Heart left ventricle (tissue), 16 donors: ENCODE measurements at regions not wholly inside any gene's neighbourhood (a gene's known extent, or its start where the extent isn't known, plus 50 kb on each side); places are given as distances from the start of the nearest gene placed in this dataset.

Experiments
- ATAC-seq, 4 donors: fragments of 200-7000 bp; cut with Tn5 transposase; one replicate each; pipeline ENCODE4 v1.9.1; 2020 to 2022; ENCODE audit warnings: moderate library complexity in 4 of 4, mild to moderate bottlenecking in 3 of 4, moderate number of reproducible peaks in 1 of 4
- DNase-seq, 5 donors: peaks; one replicate each; pipeline ENCODE4 v3.0.0-alpha.2; 2020
- H3K27ac ChIP-seq, 12 donors: fragments of 200-600 bp; sonication (generic) in 4 of 12; one replicate each; pipeline versions ENCODE4 v1.5.0 to v1.8.0; 2016 to 2022; ENCODE audit warnings: mild to moderate bottlenecking in 2 of 12
- H3K27me3 ChIP-seq, 9 donors: fragments of 200-600 bp; sonication (generic) in 2 of 9; one replicate each; pipeline versions ENCODE4 v1.5.1 to v1.8.0; 2016 to 2022; ENCODE audit warnings: mild to moderate bottlenecking in 3 of 9
- H3K36me3 ChIP-seq, 9 donors: fragments of 200-600 bp; sonication (generic) in 2 of 9; one replicate each; pipeline versions ENCODE4 v1.5.0 to v1.8.0; 2018 to 2022; ENCODE audit warnings: mild to moderate bottlenecking in 2 of 9
- H3K4me1 ChIP-seq, 12 donors: fragments of 200-600 bp; sonication (generic) in 4 of 12; one replicate each; pipeline versions ENCODE4 v1.5.0 to v1.8.0; 2016 to 2022; ENCODE audit warnings: mild to moderate bottlenecking in 3 of 12
- H3K4me3 ChIP-seq, 12 donors: fragments of 200-600 bp; sonication (generic) in 4 of 12; one replicate each; pipeline versions ENCODE4 v1.5.0 to v1.8.0; 2017 to 2022; ENCODE audit warnings: mild to moderate bottlenecking in 9 of 12, moderate library complexity in 4 of 12
- H3K9me3 ChIP-seq, 12 donors: fragments of 200-600 bp; sonication (generic) in 4 of 12; one replicate each; pipeline versions ENCODE4 v1.5.0 to v1.8.0; 2016 to 2022; ENCODE audit warnings: mild to moderate bottlenecking in 1 of 12
- CTCF ChIP-seq, 12 donors: fragments of 200-600 bp; sonication (generic) in 4 of 12; IDR thresholded peaks; one replicate each; pipeline versions ENCODE4 v1.5.0 to v1.8.0; 2018 to 2022; ENCODE audit warnings: antibody characterized with exemption in 12 of 12, mild to moderate bottlenecking in 5 of 12
- POLR2A ChIP-seq, 2 donors: fragments of 450-650 bp; IDR thresholded peaks; one replicate each; pipeline ENCODE4 v1.6.1; 2017; ENCODE audit warnings: antibody characterized with exemption in 2 of 2, mild to moderate bottlenecking in 2 of 2, moderate library complexity in 2 of 2
- WGBS, 4 donors: extraction: QIAGEN DNeasy Blood & Tissue Kit in 2 of 4; methylation state at CpG; one replicate each; pipeline versions ENCODE4 v1.1.5 to v1.1.7; 2013 to 2018; 5-methylcytosine and 5-hydroxymethylcytosine counted together
- intact Hi-C, 10 donors: fragments of 100-400 bp; cut with DNase I; formaldehyde crosslinking; loops; one replicate each; pipeline versions ENCODE4 v1.11.1 to v1.14.2; 2022
- donor health status: ischemic (EF 13 %, LVEDD 7.1; RV severe dilation, severe dysfunction).
- donor health status: healthy with polysubstance abuse.
- donor health status: DM: no; HTN: yes; CAD: no.
- donor health status: DM: no; HTN: no; CAD: no.
- donor health status: ischemic (EF 25% LVEDD 6.9; RV normal size, moderate dysfunction).
- donor health status: ischemic (EF 25% LVEDD 5.7; RV mildly dilated, moderate dysfunction).
- donor health status: healthy.
- donor health status: DM: yes; HTN: yes; CAD: no.
- donor health status: ischemic (EF 35%, LVEDD 5.7; RV mildly dilated, moderate dysfunction).
- donor health status: nonischemic (EF 11% LVEDD 7.7; RV severe dilation, severe dysfunction).
- donor health status: DM: yes; HTN: yes; CAD: no.
- donor health status: PGD.
- donor health status: ischemic (EF 29% LVEDD 5.4; RV normal size, mild dysfunction).
- donor health status: nonischemic (EF 23%, LVEDD 6.1; RV moderate dilation, normal function).

DNA sequence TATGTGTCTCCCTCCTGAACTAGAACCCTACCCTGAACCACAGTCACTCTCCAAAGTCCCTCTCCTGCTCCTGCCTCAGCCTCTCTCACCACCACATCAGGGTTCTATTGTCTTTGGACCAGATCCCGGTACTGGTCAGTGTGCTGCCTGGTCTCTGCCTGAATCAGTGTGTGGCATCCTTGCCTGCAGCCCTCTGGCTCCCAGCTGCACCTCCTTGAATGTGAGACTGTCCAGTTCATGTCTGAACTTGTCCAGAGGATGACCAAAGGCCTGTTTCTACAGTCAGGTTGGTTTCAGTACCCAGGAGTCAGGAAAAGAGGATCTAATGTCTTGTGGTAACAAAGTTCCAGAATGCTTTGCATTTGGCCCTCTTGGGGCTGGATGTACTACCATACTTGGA, 76.8 kb upstream of the RANBP3L start:
- WGBS, 4 donors: 79 to 92% (median 88%) methylated on average over 1 of the region's 1 CpG
- no peak for ATAC-seq
- H3K27me3 ChIP-seq: no peaks in the 10 kb centered on the region

DNA sequence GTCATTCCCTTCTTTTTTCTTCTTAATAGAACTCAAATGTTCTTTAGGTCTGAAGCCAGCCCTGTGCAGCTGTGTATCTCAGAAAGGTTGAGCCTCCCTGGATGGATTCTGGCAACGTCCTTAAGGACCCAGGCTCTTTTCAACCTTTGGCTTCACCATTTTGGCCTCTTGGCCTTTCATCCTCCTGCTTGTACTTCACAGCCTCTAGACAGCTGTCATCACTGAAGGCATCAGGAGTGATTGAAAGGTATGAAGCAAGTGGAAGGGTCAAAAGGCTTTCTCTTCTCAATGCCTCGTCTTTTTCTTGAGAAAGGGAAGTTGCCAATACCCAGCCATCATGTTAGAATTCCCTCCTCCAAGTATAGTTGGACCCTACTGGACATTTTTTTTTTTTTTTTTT, 81.2 kb upstream of the RANBP3L start:
- 45 to 61% (median 53%) methylated on average over 2 of the region's 2 CpGs for WGBS, 4 donors
- intact Hi-C loops: loop anchor here in 1 of 10 donors (10.0 kb wide), 1 partner anchor 58 kb away; no protein-coding TSS in a partner anchor
- peaks cover 0 to under 1% (median 0%) of the 10 kb centered on the region in 9 donors for H3K27me3 ChIP-seq
- no peak overlapping the region for H3K27ac ChIP-seq
- no peak overlapping the region for H3K4me3 ChIP-seq
- ATAC-seq: no peak
- TF ChIP-seq CTCF (IDR thresholded peaks at IDR 0.05) (no peak), POLR2A (IDR thresholded peaks at IDR 0.05) (no peak)
- no peaks in the 10 kb centered on the region for H3K9me3 ChIP-seq
- H3K4me1 ChIP-seq: no peaks in the 10 kb centered on the region
- no peak for DNase-seq
- H3K36me3 ChIP-seq: no peaks in the 10 kb centered on the region

More for the DNA sequence above, 76.8 kb upstream of the RANBP3L start:
- Histone ChIP-seq H3K36me3 (no peaks in the 10 kb centered on the region), H3K4me3 (no peak overlapping the region), H3K9me3 (no peaks in the 10 kb centered on the region), H3K27ac (no peak overlapping the region), H3K4me1 (peaks cover 0 to 13% (median 0%) of the 10 kb centered on the region in 12 donors)
- intact Hi-C loops: no loop called here
- TF ChIP-seq POLR2A (IDR thresholded peaks at IDR 0.05) (no peak), CTCF (IDR thresholded peaks at IDR 0.05) (no peak)
- no peak for DNase-seq

DNA sequence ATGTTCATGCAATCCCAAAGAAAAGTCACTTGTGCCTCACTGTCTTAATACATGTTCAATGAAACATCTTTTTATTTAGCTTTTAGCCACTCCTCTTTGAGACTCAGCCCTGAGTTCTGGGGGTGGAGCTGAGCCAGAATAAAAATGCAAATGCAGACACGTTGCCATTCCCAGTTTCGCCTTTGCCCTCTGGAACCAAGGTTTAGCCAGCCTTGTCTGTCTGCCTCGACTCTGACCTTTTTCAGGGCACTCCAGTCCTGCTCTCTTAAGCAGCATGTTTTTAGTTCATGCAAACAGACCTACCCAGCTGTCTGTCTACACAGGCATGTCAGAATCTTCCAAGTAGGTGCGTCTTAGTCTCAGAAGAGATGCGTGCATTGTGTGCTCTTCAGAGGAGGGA, 82.2 kb upstream of the RANBP3L start:
- DNase-seq (no peak), ATAC-seq (no peak)
- H3K9me3 ChIP-seq: no peaks in the 10 kb centered on the region
- H3K36me3 ChIP-seq: no peaks in the 10 kb centered on the region
- no peak overlapping the region for H3K4me3 ChIP-seq
- intact Hi-C loops: loop anchor here in 1 of 10 donors (10.0 kb wide), 1 partner anchor 59 kb away; no protein-coding TSS in a partner anchor
- peaks cover 0 to 8% (median 0%) of the 10 kb centered on the region in 12 donors for H3K4me1 ChIP-seq
- H3K27me3 ChIP-seq: peaks cover 0 to 3% (median 0%) of the 10 kb centered on the region in 9 donors
- H3K27ac ChIP-seq: no peak overlapping the region
- 73 to 79% (median 74%) methylated on average over 5 of the region's 5 CpGs for WGBS, 4 donors
- no peak for TF ChIP-seq POLR2A (IDR thresholded peaks at IDR 0.05)
- no peak for TF ChIP-seq CTCF (IDR thresholded peaks at IDR 0.05)

- no peak for ATAC-seq
Observed at GRCh38 chr5:36384845-36385244, 83.1 kb upstream of the RANBP3L start.

More at GRCh38 chr5:36384845-36385244, 83.1 kb upstream of the RANBP3L start:
- H3K4me1 ChIP-seq: peaks cover 0 to 13% (median 0%) of the 10 kb centered on the region in 12 donors
- intact Hi-C loops: loop anchor here in 1 of 10 donors (10.0 kb wide), 1 partner anchor 60 kb away; no protein-coding TSS in a partner anchor
- DNase-seq: no peak
- no peak overlapping the region for H3K4me3 ChIP-seq
- WGBS, 4 donors: 37 to 48% (median 39%) methylated on average over 3 of the region's 3 CpGs
- TF ChIP-seq CTCF (IDR thresholded peaks at IDR 0.05) (no peak), POLR2A (IDR thresholded peaks at IDR 0.05) (no peak)
- no peaks in the 10 kb centered on the region for H3K9me3 ChIP-seq
- H3K36me3 ChIP-seq: no peaks in the 10 kb centered on the region
- no peak overlapping the region for H3K27ac ChIP-seq
- H3K27me3 ChIP-seq: peaks cover 0 to 3% (median 0%) of the 10 kb centered on the region in 9 donors
